Esophagus muscularis mucosa (tissue), 3 donors: ENCODE measurements at regions not wholly inside any gene's neighbourhood (a gene's known extent, or its start where the extent isn't known, plus 50 kb on each side); places are given as distances from the start of the nearest gene placed in this dataset.

Experiments used
- POLR2AphosphoS5 ChIP-seq, 2 donors: sonication (generic); formaldehyde crosslinking; IDR thresholded peaks; one replicate each; pipeline ENCODE4 v1.6.1; 2017; ENCODE audit warnings: antibody characterized with exemption in 2 of 2
- TF ChIP-seq, protein P1 (sequence below), 3 experiments: fragments of 200-600 bp in 2 of 3; fragments of 450-650 bp in 1 of 3; sonication (generic) in 2 of 3; IDR thresholded peaks; one replicate each; pipeline ENCODE4 v1.5.1; 2017 to 2019; ENCODE audit warnings: antibody characterized with exemption in 3 of 3, mild to moderate bottlenecking in 2 of 3, moderate library complexity in 1 of 3

DNA sequence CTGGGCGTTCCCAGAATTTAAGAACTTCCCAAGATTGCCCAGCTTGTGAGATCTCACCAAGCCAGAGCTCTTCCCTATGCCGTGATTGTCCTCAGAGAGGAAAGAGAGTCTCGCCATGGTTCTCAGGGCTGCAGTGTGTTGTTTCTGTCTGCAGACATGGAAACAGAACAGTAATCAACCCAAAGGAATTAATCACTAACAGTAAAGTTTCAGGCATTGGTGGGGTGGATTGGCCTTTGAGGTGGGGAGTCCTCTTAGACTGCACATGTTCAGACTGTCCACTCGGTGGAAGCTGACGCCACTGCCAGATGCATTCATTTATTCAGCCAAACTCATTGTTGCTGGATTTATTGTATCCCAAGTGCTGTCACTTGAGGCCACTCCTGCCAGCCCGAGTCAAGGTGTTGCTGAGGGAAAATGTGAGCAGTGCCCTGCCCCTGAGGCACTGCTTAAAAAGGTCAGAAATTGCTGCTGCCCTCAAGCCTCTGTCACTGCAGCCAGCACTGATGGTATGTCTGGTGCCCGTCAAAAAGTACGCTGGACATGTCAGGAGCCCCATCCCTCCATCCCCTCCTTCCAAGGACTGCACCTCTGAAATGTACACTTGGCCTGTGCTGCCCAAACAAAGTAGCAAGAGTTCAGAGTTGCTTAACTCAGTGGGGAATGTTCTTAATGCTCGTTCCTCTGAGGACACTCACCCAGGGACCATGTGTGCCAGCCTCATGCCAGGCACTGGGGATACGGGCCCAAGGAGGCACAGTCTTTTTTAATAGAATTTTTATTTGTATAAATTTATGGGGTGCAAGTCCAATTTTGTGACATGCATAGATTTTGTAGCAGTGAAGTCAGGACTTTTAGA is 201.0 kb downstream of the GLI2 start:
- TF ChIP-seq, protein P1, sequence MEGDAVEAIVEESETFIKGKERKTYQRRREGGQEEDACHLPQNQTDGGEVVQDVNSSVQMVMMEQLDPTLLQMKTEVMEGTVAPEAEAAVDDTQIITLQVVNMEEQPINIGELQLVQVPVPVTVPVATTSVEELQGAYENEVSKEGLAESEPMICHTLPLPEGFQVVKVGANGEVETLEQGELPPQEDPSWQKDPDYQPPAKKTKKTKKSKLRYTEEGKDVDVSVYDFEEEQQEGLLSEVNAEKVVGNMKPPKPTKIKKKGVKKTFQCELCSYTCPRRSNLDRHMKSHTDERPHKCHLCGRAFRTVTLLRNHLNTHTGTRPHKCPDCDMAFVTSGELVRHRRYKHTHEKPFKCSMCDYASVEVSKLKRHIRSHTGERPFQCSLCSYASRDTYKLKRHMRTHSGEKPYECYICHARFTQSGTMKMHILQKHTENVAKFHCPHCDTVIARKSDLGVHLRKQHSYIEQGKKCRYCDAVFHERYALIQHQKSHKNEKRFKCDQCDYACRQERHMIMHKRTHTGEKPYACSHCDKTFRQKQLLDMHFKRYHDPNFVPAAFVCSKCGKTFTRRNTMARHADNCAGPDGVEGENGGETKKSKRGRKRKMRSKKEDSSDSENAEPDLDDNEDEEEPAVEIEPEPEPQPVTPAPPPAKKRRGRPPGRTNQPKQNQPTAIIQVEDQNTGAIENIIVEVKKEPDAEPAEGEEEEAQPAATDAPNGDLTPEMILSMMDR (IDR thresholded peaks at IDR 0.05), result no peak
- peak; percentile 25 to 71 for TF ChIP-seq POLR2AphosphoS5 (IDR thresholded peaks at IDR 0.05)
